ENCODE measurements at regions not wholly inside any gene's neighbourhood (a gene's known extent, or its start where the extent isn't known, plus 50 kb on each side); places are given as distances from the start of the nearest gene placed in this dataset.
"Not testable (repeated sequence)": the region's sequence is repeated elsewhere in the genome, so short reads cannot be mapped to it uniquely, and the experiment has no call there.

DNA sequence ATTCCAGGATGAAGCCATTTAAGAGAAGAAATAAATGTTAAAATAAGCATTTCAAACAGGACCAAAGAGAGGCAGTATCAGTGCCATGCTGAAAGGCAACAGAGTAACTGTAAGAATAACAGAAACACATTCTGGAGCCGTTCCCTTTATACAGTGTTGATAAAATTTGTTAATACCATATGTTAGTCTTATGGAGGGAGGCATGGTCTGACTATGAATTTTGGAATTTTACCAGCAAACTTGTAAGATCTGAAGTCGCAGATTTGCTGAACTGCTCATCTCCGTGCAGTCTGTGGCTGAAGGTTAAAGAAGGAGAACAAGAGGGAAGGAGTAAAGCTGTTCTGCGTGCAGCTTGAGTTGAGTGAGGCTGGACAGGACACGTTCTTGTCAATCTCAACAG, 508.4 kb downstream of the NFIB start:
- in situ Hi-C loops (cut with MboI): no loop called here
- no peaks in the 10 kb centered on the region for H4K20me1 ChIP-seq (ENCODE audit: insufficient read depth)
- H3K79me2 ChIP-seq (ENCODE audit: insufficient read depth): no peaks in the 10 kb centered on the region
- H3K27me3 ChIP-seq (replicated peaks; ENCODE audit: insufficient read depth): 0 out of 2 replicates have a peak, but pooled peaks cover 10% of the 10 kb centered on the region
- no peak overlapping the region for H3K4me3 ChIP-seq
- no peak overlapping the region for H3K27ac ChIP-seq
- no peak overlapping the region for H3K9ac ChIP-seq
- peaks cover 3% of the 10 kb centered on the region; the same call in 1 of the 2 replicates for H3K4me1 ChIP-seq (ENCODE audit: insufficient read depth)
- H2AFZ ChIP-seq: no peak overlapping the region
- no peaks in the 10 kb centered on the region for H3F3A ChIP-seq (ENCODE audit: insufficient read depth)
- 63 to 64% methylated on average over 5 of the region's 5 CpGs for WGBS, 2 experiments (ENCODE audit: low coverage in 1 of 2, low lambda C conversion rate in 2 of 2, missing lambda C conversion rate in 2 of 2)
- H3K9me3 ChIP-seq (ENCODE audit: low read depth): no peaks in the 10 kb centered on the region
- no peaks in the 10 kb centered on the region for H3K9me2 ChIP-seq (ENCODE audit: insufficient read depth)
- H3K4me2 ChIP-seq (ENCODE audit: unreplicated experiment): no peak overlapping the region
- DNase-seq: no peak
- no peaks in the 10 kb centered on the region for H3K36me3 ChIP-seq (ENCODE audit: low read depth)
- TF ChIP-seq EZH2 (IDR thresholded peaks at IDR 0.05; ENCODE audit: insufficient read depth, poor library complexity, severe bottlenecking): no peak
- no peak for TF ChIP-seq EZH2phosphoT487 (IDR thresholded peaks at IDR 0.05; ENCODE audit: insufficient read depth, low read depth)

DNA sequence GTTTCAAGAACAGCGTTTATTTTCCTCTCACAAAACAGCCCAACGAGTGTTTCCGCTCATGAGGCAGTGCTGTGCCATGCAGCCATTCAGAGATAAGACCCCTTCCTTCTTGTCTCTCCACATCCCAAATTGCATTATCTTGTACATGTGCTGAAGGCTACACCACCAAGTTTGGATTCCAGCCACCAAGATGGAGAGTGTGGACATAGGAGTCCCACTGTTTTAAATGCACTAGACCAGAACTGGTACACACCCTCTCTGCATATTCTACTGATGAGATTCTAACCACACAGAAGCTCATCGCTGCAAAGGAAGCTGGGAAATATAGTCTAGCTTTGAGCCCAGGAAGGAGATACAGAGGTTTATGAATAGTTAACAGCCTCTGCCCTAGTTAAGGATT, 509.4 kb downstream of the NFIB start:
- no peak overlapping the region for H3K27ac ChIP-seq
- H3K79me2 ChIP-seq (ENCODE audit: insufficient read depth): no peaks in the 10 kb centered on the region
- TF ChIP-seq EZH2phosphoT487 (IDR thresholded peaks at IDR 0.05; ENCODE audit: insufficient read depth, low read depth) (no peak), EZH2 (IDR thresholded peaks at IDR 0.05; ENCODE audit: insufficient read depth, poor library complexity, severe bottlenecking) (no peak)
- WGBS, 2 experiments (ENCODE audit: low coverage in 1 of 2, low lambda C conversion rate in 2 of 2, missing lambda C conversion rate in 2 of 2): 84 to 88% methylated on average over 4 of the region's 4 CpGs
- H3K4me3 ChIP-seq: no peak overlapping the region
- no peaks in the 10 kb centered on the region for H3K36me3 ChIP-seq (ENCODE audit: low read depth)
- no peak overlapping the region for H3K9ac ChIP-seq
- 0 out of 2 replicates have a peak, but pooled peaks cover 10% of the 10 kb centered on the region for H3K27me3 ChIP-seq (replicated peaks; ENCODE audit: insufficient read depth)
- in situ Hi-C loops (cut with MboI): no loop called here
- H3K4me2 ChIP-seq (ENCODE audit: unreplicated experiment): no peak overlapping the region
- no peaks in the 10 kb centered on the region for H3K9me2 ChIP-seq (ENCODE audit: insufficient read depth)
- no peaks in the 10 kb centered on the region for H3K9me3 ChIP-seq (ENCODE audit: low read depth)
- no peaks in the 10 kb centered on the region for H4K20me1 ChIP-seq (ENCODE audit: insufficient read depth)
- H2AFZ ChIP-seq: no peak overlapping the region
- H3F3A ChIP-seq (ENCODE audit: insufficient read depth): no peaks in the 10 kb centered on the region
- H3K4me1 ChIP-seq (ENCODE audit: insufficient read depth): no peaks in the 10 kb centered on the region
- DNase-seq: no peak

DNA sequence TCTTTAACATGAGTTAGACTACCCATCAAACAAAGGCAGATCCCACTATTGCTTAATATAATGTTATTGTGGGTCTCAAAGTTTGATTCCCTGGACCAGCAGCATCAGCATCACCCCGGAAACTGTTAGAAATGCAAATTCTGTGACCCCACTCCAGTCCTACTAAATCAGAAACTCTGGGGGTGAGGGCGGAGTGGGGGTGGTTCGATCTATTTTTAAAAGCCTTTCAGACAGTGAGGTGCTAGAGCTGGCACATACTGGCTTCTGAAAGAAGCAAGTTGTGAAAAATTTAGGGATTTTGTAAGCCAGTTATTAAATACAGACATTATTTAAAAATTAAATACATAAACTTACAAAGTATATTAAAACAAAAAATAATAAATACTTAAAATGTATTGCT, 513.2 kb downstream of the NFIB start:
- TF ChIP-seq EZH2phosphoT487 (IDR thresholded peaks at IDR 0.05; ENCODE audit: insufficient read depth, low read depth): no peak
- TF ChIP-seq EZH2 (IDR thresholded peaks at IDR 0.05; ENCODE audit: insufficient read depth, poor library complexity, severe bottlenecking): no peak
- Histone ChIP-seq H3K9me2 (ENCODE audit: insufficient read depth) (no peaks in the 10 kb centered on the region), H3F3A (ENCODE audit: insufficient read depth) (no peaks in the 10 kb centered on the region), H3K4me1 (ENCODE audit: insufficient read depth) (no peaks in the 10 kb centered on the region), H3K79me2 (ENCODE audit: insufficient read depth) (no peaks in the 10 kb centered on the region), H3K36me3 (ENCODE audit: low read depth) (no peaks in the 10 kb centered on the region), H3K27ac (no peak overlapping the region), H3K27me3 (replicated peaks; ENCODE audit: insufficient read depth) (0 out of 2 replicates have a peak, but pooled peaks cover 7% of the 10 kb centered on the region), H2AFZ (no peak overlapping the region), H3K4me2 (ENCODE audit: unreplicated experiment) (no peak overlapping the region), H3K4me3 (no peak overlapping the region), H4K20me1 (ENCODE audit: insufficient read depth) (no peaks in the 10 kb centered on the region), H3K9me3 (ENCODE audit: low read depth) (no peaks in the 10 kb centered on the region), H3K9ac (no peak overlapping the region)
- no peak for DNase-seq
- WGBS, 2 experiments (ENCODE audit: low coverage in 1 of 2, low lambda C conversion rate in 2 of 2, missing lambda C conversion rate in 2 of 2): 59 to 69% methylated on average over 3 of the region's 3 CpGs
- in situ Hi-C loops (cut with MboI): no loop called here

DNA sequence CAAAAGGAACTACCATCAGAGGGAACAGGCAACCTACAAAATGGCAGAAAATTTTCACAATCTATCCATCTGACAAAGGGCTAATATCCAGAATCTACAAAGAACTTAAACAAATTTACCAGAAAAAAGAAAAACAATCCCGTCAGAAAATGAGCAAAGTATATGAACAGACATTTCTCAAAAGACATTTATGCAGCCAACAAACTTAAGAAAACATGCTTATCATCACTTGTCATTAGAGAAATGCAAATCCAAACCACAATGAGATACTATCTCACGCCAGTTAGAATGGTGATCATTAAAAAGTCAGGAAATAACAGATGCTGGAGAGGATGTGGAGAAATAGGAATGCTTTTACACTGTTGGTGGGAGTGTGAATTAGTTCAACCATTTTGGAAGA, 516.2 kb downstream of the NFIB start:
- DNase-seq; H3F3A ChIP-seq (ENCODE audit: insufficient read depth); H3K27ac ChIP-seq; H3K9me3 ChIP-seq (ENCODE audit: low read depth); H3K4me1 ChIP-seq (ENCODE audit: insufficient read depth); H3K4me2 ChIP-seq (ENCODE audit: unreplicated experiment); H3K36me3 ChIP-seq (ENCODE audit: low read depth); H3K9me2 ChIP-seq (ENCODE audit: insufficient read depth); H3K9ac ChIP-seq; in situ Hi-C loops (cut with MboI); H3K79me2 ChIP-seq (ENCODE audit: insufficient read depth); H2AFZ ChIP-seq; H3K4me3 ChIP-seq; H4K20me1 ChIP-seq (ENCODE audit: insufficient read depth); H3K27me3 ChIP-seq (replicated peaks; ENCODE audit: insufficient read depth): not testable (repeated sequence)
- WGBS, 2 experiments (ENCODE audit: low coverage in 1 of 2, low lambda C conversion rate in 2 of 2, missing lambda C conversion rate in 2 of 2): 90 to 94% methylated on average over 2 of the region's 2 CpGs

DNA sequence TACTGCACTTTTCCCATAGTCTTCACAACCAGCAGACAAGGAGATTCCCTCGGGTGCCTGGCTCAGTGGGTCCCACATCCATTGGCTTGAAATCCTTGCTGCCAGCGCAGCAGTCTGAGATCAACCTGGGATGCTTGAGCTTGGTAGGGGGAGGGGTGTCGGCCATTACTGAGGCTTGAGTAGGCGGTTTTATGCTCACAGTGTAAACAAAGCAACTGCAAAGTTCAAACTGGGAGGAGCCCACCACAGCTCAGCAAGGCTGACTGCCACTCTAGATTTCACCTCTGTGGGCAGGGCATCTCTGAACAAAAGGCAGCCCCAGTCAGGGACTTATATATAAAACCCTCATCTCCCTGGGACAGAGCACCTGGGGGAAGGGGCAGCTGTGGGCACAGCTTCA, 512.3 kb upstream of the MPDZ start:
- H3K79me2 ChIP-seq (ENCODE audit: insufficient read depth): no peaks in the 10 kb centered on the region
- WGBS, 2 experiments (ENCODE audit: low coverage in 1 of 2, low lambda C conversion rate in 2 of 2, missing lambda C conversion rate in 2 of 2): 62 to 80% methylated on average over 4 of the region's 4 CpGs
- TF ChIP-seq EZH2 (IDR thresholded peaks at IDR 0.05; ENCODE audit: insufficient read depth, poor library complexity, severe bottlenecking) (no peak), EZH2phosphoT487 (IDR thresholded peaks at IDR 0.05; ENCODE audit: insufficient read depth, low read depth) (no peak)
- no peak overlapping the region for H3K4me2 ChIP-seq (ENCODE audit: unreplicated experiment)
- DNase-seq: no peak
- H3K27ac ChIP-seq: no peak overlapping the region
- no peaks in the 10 kb centered on the region for H3K9me3 ChIP-seq (ENCODE audit: low read depth)
- H3K36me3 ChIP-seq (ENCODE audit: low read depth): no peaks in the 10 kb centered on the region
- H3K4me3 ChIP-seq: no peak overlapping the region
- H2AFZ ChIP-seq: no peak overlapping the region
- H3F3A ChIP-seq (ENCODE audit: insufficient read depth): no peaks in the 10 kb centered on the region
- no peak overlapping the region for H3K9ac ChIP-seq
- H3K27me3 ChIP-seq (replicated peaks; ENCODE audit: insufficient read depth): peaks cover 3% of the 10 kb centered on the region; the same call in 1 of the 2 replicates
- H3K4me1 ChIP-seq (ENCODE audit: insufficient read depth): peaks cover 6% of the 10 kb centered on the region
- in situ Hi-C loops (cut with MboI): no loop called here
- H4K20me1 ChIP-seq (ENCODE audit: insufficient read depth): no peaks in the 10 kb centered on the region
- no peaks in the 10 kb centered on the region for H3K9me2 ChIP-seq (ENCODE audit: insufficient read depth)

Data from GM23248 (cell line).